Parathyroid adenoma (tissue), 2 donors: ENCODE measurements at regions not wholly inside any gene's neighbourhood (a gene's known extent, or its start where the extent isn't known, plus 50 kb on each side); places are given as distances from the start of the nearest gene placed in this dataset.

Experiments
- H2AFZ ChIP-seq: fragments of 300-600 bp; sonication (generic); one replicate; pipeline ENCODE4 v1.7.0; 2017; ENCODE audit warnings: antibody characterized with exemption, mild to moderate bottlenecking
- H3K27ac ChIP-seq: fragments of 300-600 bp; sonication (generic); one replicate; pipeline ENCODE4 v1.7.0; 2017
- H3K27me3 ChIP-seq: fragments of 300-600 bp; sonication (generic); one replicate; pipeline ENCODE4 v1.7.0; 2017; ENCODE audit warnings: low read length; ENCODE audit not compliant: control insufficient read depth, insufficient read depth
- H3K36me3 ChIP-seq: fragments of 300-600 bp; sonication (generic); one replicate; pipeline ENCODE4 v1.7.0; 2017; ENCODE audit warnings: low read length; ENCODE audit not compliant: control insufficient read depth, insufficient read depth
- H3K4me1 ChIP-seq: fragments of 300-600 bp; sonication (generic); one replicate; pipeline ENCODE4 v1.7.0; 2017; ENCODE audit warnings: control low read depth
- H3K4me2 ChIP-seq: fragments of 300-600 bp; sonication (generic); one replicate; pipeline ENCODE4 v1.7.0; 2017; ENCODE audit warnings: low read length
- H3K4me3 ChIP-seq: fragments of 300-600 bp; sonication (generic); one replicate; pipeline ENCODE4 v1.7.0; 2017; ENCODE audit warnings: low read depth, low read length
- H3K79me2 ChIP-seq: fragments of 300-600 bp; sonication (generic); one replicate; pipeline ENCODE4 v1.7.0; 2017; ENCODE audit warnings: control low read depth
- H3K9ac ChIP-seq: fragments of 300-600 bp; sonication (generic); one replicate; pipeline ENCODE4 v1.7.0; 2017; ENCODE audit warnings: mild to moderate bottlenecking
- H3K9me3 ChIP-seq: fragments of 300-600 bp; sonication (generic); one replicate; pipeline ENCODE4 v1.7.0; 2017; ENCODE audit warnings: low read length; ENCODE audit not compliant: control insufficient read depth
- CTCF ChIP-seq: fragments of 300-600 bp; sonication (generic); IDR thresholded peaks from one replicate; pipeline ENCODE4 v1.7.0; 2017; ENCODE audit warnings: antibody characterized with exemption, mild to moderate bottlenecking
- donor health status: primary hyperparathyroidism.

GRCh38 chr3:127425505-127426443 lies 137.9 kb upstream of the PRR20G start:
- no peaks in the 10 kb centered on the region for H3K79me2 ChIP-seq

GRCh38 chr3:127424766-127425504 lies 137.1 kb upstream of the PRR20G start:
- H3K4me2 ChIP-seq, result no peak overlapping the region
- no peak overlapping the region for H3K9ac ChIP-seq
- TF ChIP-seq CTCF, result no peak
- no peak overlapping the region for H3K4me3 ChIP-seq
- H2AFZ ChIP-seq, result no peak overlapping the region
- H3K9me3 ChIP-seq, result no peaks in the 10 kb centered on the region
- no peaks in the 10 kb centered on the region for H3K36me3 ChIP-seq
- no peaks in the 10 kb centered on the region for H3K27me3 ChIP-seq
- H3K4me1 ChIP-seq, result no peaks in the 10 kb centered on the region
- no peaks in the 10 kb centered on the region for H3K79me2 ChIP-seq
- no peak overlapping the region for H3K27ac ChIP-seq

More at GRCh38 chr3:127425505-127426443, 137.9 kb upstream of the PRR20G start:
- Histone ChIP-seq H3K9ac (no peak overlapping the region), H3K4me3 (no peak overlapping the region), H3K27me3 (no peaks in the 10 kb centered on the region), H3K36me3 (no peaks in the 10 kb centered on the region), H3K4me2 (no peak overlapping the region), H3K9me3 (no peaks in the 10 kb centered on the region), H2AFZ (no peak overlapping the region), H3K27ac (no peak overlapping the region), H3K4me1 (no peaks in the 10 kb centered on the region)
- TF ChIP-seq CTCF, result no peak

- Histone ChIP-seq H3K4me1 (no peaks in the 10 kb centered on the region), H3K4me3 (no peak overlapping the region), H3K27ac (no peak overlapping the region), H3K27me3 (no peaks in the 10 kb centered on the region), H3K36me3 (no peaks in the 10 kb centered on the region), H3K9ac (no peak overlapping the region), H3K79me2 (no peaks in the 10 kb centered on the region), H2AFZ (no peak overlapping the region), H3K4me2 (no peak overlapping the region), H3K9me3 (no peaks in the 10 kb centered on the region)
- TF ChIP-seq CTCF, result no peak
Measured at GRCh38 chr3:127423856-127424765, 136.3 kb upstream of the PRR20G start.

GRCh38 chr3:127422663-127423375 lies 135.0 kb upstream of the PRR20G start:
- Histone ChIP-seq H3K36me3 (no peaks in the 10 kb centered on the region), H3K4me3 (no peak overlapping the region), H3K9ac (no peak overlapping the region), H3K9me3 (no peaks in the 10 kb centered on the region), H3K27me3 (no peaks in the 10 kb centered on the region), H3K4me1 (no peaks in the 10 kb centered on the region), H3K79me2 (no peaks in the 10 kb centered on the region), H3K27ac (no peak overlapping the region), H2AFZ (no peak overlapping the region), H3K4me2 (no peak overlapping the region)
- no peak for TF ChIP-seq CTCF
